IMR-90 (cell line): ENCODE measurements at regions not wholly inside any gene's neighbourhood (a gene's known extent, or its start where the extent isn't known, plus 50 kb on each side); places are given as distances from the start of the nearest gene placed in this dataset.

Experiments
- BHLHE40 ChIP-seq: fragments of 150-350 bp; IDR thresholded peaks from 2 replicates; pipeline ENCODE4 v1.6.1; 2016; ENCODE audit warnings: mild to moderate bottlenecking, low read depth, low read length
- FOS ChIP-seq: fragments of 150-350 bp; IDR thresholded peaks from 2 replicates; pipeline ENCODE4 v1.6.1; 2016; ENCODE audit warnings: low read depth, low read length
- MXI1 ChIP-seq: IDR thresholded peaks from 2 replicates; pipeline ENCODE4 v1.6.1; 2012; ENCODE audit warnings: low read depth, mild to moderate bottlenecking, low read length, moderate library complexity, borderline replicate concordance
- POLR2A ChIP-seq: IDR thresholded peaks from 2 replicates; pipeline ENCODE4 v1.6.1; 2012; ENCODE audit warnings: mild to moderate bottlenecking, low read depth, low read length
- RAD21 ChIP-seq: IDR thresholded peaks from 2 replicates; pipeline ENCODE4 v1.6.1; 2012; ENCODE audit warnings: low read length, improper control_type of control experiment
- RCOR1 ChIP-seq: IDR thresholded peaks from 2 replicates; pipeline ENCODE4 v1.6.1; 2012; ENCODE audit warnings: mild to moderate bottlenecking, low read length, improper control_type of control experiment; ENCODE audit not compliant: insufficient replicate concordance
- TF ChIP-seq, protein P1 (sequence below): conservative IDR thresholded peaks from 2 replicates; pipeline ENCODE4 v1.5.1; 2012; ENCODE audit warnings: mild to moderate bottlenecking, low read depth, low read length, improper control_type of control experiment
- TF ChIP-seq, protein P2 (sequence below): fragments of 150-350 bp; IDR thresholded peaks from 2 replicates; pipeline ENCODE4 v1.6.1; 2017; ENCODE audit warnings: mild to moderate bottlenecking, antibody characterized with exemption, low read length, low read depth
- TF ChIP-seq, protein P3 (sequence below): fragments of 150-350 bp; IDR thresholded peaks from 2 replicates; pipeline ENCODE4 v1.6.1; 2016; ENCODE audit warnings: low read depth, mild to moderate bottlenecking, low read length, moderate library complexity, borderline replicate concordance

DNA sequence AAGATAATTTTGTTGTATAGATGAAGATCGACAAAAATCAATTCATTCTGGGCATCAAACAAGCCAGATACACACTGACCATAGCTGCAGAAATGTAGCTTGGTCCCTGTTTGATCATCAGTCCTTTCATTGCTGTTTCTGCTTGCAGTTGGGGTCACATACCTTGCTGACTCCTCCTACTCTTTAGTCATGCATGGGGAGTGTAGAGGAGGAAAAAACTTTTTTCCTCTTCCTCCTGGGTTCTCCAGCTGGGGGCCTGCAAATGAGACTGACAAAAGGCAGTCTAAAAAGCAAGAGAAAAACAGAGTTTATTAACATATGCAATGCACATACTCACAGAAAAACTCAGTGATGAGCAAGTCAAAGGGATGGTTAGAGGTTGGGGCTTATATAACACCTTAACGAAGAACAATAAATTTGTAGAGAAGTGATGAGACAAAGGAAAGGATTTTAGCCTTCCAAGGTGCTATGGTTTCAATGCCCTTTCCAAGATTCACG lies 105.8 kb downstream of the QRSL1 start:
- TF ChIP-seq, protein P1, sequence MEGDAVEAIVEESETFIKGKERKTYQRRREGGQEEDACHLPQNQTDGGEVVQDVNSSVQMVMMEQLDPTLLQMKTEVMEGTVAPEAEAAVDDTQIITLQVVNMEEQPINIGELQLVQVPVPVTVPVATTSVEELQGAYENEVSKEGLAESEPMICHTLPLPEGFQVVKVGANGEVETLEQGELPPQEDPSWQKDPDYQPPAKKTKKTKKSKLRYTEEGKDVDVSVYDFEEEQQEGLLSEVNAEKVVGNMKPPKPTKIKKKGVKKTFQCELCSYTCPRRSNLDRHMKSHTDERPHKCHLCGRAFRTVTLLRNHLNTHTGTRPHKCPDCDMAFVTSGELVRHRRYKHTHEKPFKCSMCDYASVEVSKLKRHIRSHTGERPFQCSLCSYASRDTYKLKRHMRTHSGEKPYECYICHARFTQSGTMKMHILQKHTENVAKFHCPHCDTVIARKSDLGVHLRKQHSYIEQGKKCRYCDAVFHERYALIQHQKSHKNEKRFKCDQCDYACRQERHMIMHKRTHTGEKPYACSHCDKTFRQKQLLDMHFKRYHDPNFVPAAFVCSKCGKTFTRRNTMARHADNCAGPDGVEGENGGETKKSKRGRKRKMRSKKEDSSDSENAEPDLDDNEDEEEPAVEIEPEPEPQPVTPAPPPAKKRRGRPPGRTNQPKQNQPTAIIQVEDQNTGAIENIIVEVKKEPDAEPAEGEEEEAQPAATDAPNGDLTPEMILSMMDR: no peak
- TF ChIP-seq RCOR1 (no peak), RAD21 (no peak), MXI1 (no peak), POLR2A (no peak), BHLHE40 (no peak), FOS (no peak)
- TF ChIP-seq, protein P2, sequence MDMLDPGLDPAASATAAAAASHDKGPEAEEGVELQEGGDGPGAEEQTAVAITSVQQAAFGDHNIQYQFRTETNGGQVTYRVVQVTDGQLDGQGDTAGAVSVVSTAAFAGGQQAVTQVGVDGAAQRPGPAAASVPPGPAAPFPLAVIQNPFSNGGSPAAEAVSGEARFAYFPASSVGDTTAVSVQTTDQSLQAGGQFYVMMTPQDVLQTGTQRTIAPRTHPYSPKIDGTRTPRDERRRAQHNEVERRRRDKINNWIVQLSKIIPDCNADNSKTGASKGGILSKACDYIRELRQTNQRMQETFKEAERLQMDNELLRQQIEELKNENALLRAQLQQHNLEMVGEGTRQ: no peak
- TF ChIP-seq, protein P3, sequence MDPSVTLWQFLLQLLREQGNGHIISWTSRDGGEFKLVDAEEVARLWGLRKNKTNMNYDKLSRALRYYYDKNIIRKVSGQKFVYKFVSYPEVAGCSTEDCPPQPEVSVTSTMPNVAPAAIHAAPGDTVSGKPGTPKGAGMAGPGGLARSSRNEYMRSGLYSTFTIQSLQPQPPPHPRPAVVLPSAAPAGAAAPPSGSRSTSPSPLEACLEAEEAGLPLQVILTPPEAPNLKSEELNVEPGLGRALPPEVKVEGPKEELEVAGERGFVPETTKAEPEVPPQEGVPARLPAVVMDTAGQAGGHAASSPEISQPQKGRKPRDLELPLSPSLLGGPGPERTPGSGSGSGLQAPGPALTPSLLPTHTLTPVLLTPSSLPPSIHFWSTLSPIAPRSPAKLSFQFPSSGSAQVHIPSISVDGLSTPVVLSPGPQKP: no peak
